ENCODE measurements at regions not wholly inside any gene's neighbourhood (a gene's known extent, or its start where the extent isn't known, plus 50 kb on each side); places are given as distances from the start of the nearest gene placed in this dataset.

GRCh38 chr6:114428341-114428740 is 85.5 kb upstream of the HS3ST5 start:
- H3K9me2 ChIP-seq (ENCODE audit: insufficient read depth): no peaks in the 10 kb centered on the region
- peak overlapping the region; percentile 71 for H3K4me2 ChIP-seq
- DNase-seq (ENCODE audit: low spot score) (no peak), ATAC-seq (no peak)
- peaks cover 8% of the 10 kb centered on the region; the same call in 1 of the 2 replicates for H3F3A ChIP-seq (replicated peaks; ENCODE audit: low read depth)
- no peak overlapping the region for H2AFZ ChIP-seq
- no peaks in the 10 kb centered on the region for H4K20me1 ChIP-seq (replicated peaks; ENCODE audit: insufficient read depth)
- H3K4me1 Mint-ChIP-seq: peaks cover 53% of the 10 kb centered on the region
- H3K27ac Mint-ChIP-seq: peak overlapping the region; percentile 99; the same call in 1 of the 2 replicates
- no peaks in the 10 kb centered on the region for H3K27me3 ChIP-seq (ENCODE audit: insufficient read depth)
- TF ChIP-seq ZNF462 (CRISPR knock-in tag; IDR thresholded peaks at IDR 0.05): no peak
- no peak for TF ChIP-seq STAT1 (IDR thresholded peaks at IDR 0.05; ENCODE audit: unreplicated experiment)
- TF ChIP-seq JUNB (IDR thresholded peaks at IDR 0.05; ENCODE audit: unreplicated experiment): no peak
- TF ChIP-seq CTCF (conservative IDR thresholded peaks at IDR 0.05; ENCODE audit: low read depth in 2 of 2): no peak
- no peak for TF ChIP-seq ETS1 (IDR thresholded peaks at IDR 0.05)
- TF ChIP-seq NANOG (IDR thresholded peaks at IDR 0.05; ENCODE audit: borderline replicate concordance): no peak
- no peak for TF ChIP-seq ZNF114 (CRISPR knock-in tag; IDR thresholded peaks at IDR 0.05)
- no peak for TF ChIP-seq REST (IDR thresholded peaks at IDR 0.05; ENCODE audit: unreplicated experiment)
- no peak for TF ChIP-seq ZNF331 (CRISPR knock-in tag; IDR thresholded peaks at IDR 0.05; ENCODE audit: low read depth)
- TF ChIP-seq CREB1 (CRISPR knock-in tag; IDR thresholded peaks at IDR 0.05; ENCODE audit: low read depth): no peak
- no peak for TF ChIP-seq POLR2AphosphoS5 (IDR thresholded peaks at IDR 0.05; ENCODE audit: low read depth)
- TF ChIP-seq EZH2 (IDR thresholded peaks at IDR 0.05; ENCODE audit: low read depth, unreplicated experiment): no peak
- TF ChIP-seq EZH2phosphoT487 (IDR thresholded peaks at IDR 0.05; ENCODE audit: unreplicated experiment): no peak
- peak overlapping the region; percentile 95 for H3K4me3 ChIP-seq
- peak overlapping the region; percentile 99 for H3K4me3 Mint-ChIP-seq
- H3K27ac ChIP-seq (ENCODE audit: low read depth): peak overlapping the region; percentile 41
- H3K79me2 ChIP-seq (replicated peaks; ENCODE audit: insufficient read depth): peaks cover 90% of the 10 kb centered on the region
- H3K4me1 ChIP-seq (ENCODE audit: insufficient read depth): peaks cover 44% of the 10 kb centered on the region
- H3K36me3 Mint-ChIP-seq (ENCODE audit: low read depth): peaks cover 44% of the 10 kb centered on the region
- 0 out of 2 replicates have a peak, but pooled peaks cover 4% of the 10 kb centered on the region for H3K36me3 ChIP-seq (ENCODE audit: insufficient read depth)
- H3K27me3 Mint-ChIP-seq (ENCODE audit: insufficient read depth, low read depth, poor library complexity): peaks cover 19% of the 10 kb centered on the region
- H3K9me3 Mint-ChIP-seq: peaks cover 5% of the 10 kb centered on the region; the same call in 2 of the 3 replicates

Data from GM23338 (cell line).